SK-N-SH (cell line): ENCODE measurements at regions not wholly inside any gene's neighbourhood (a gene's known extent, or its start where the extent isn't known, plus 50 kb on each side); places are given as distances from the start of the nearest gene placed in this dataset.

Source experiments
- CTCF ChIA-PET: fragments of 300-600, 350-600 bp; formaldehyde crosslinking; extraction: SDS; loops from one replicate; lab custom pipeline; 2021; lab: Yijun Ruan, JAX
- POLR2A ChIA-PET: fragments of 350-600 bp; sonication (Branson Sonifier 250); formaldehyde crosslinking; extraction: SDS; loops from one replicate; lab custom pipeline; 2020; ENCODE audit warnings: antibody characterized with exemption, inconsistent platforms; lab: Yijun Ruan, JAX
- DNase-seq: peaks from one replicate; pipeline ENCODE4 v3.0.0; 2012
- H2AFZ ChIP-seq: fragments of 200-600 bp; sonication (generic); 2 replicates; pipeline ENCODE4 v1.8.1; 2016; ENCODE audit warnings: antibody characterized with exemption, mild to moderate bottlenecking, low read depth
- H3F3A ChIP-seq: fragments of 200-600 bp; sonication (generic); replicated peaks from 2 replicates; pipeline ENCODE3; 2016; ENCODE audit warnings: antibody characterized with exemption, mild to moderate bottlenecking; ENCODE audit not compliant: insufficient read depth
- H3K27ac ChIP-seq, 2 experiments: fragments of 200-500 bp in 1 of 2; fragments of 200-600 bp in 1 of 2; sonication (Bioruptor generic) in 1 of 2; sonication (generic), shearing (Covaris generic) in 1 of 2; 2 replicates each; pipeline versions ENCODE4 v1.5.1 to v1.6.1; 2014 to 2016; ENCODE audit warnings: low read depth in 2 of 2, inconsistent platforms in 1 of 2, low read length in 1 of 2, mild to moderate bottlenecking in 1 of 2, mixed read lengths in 1 of 2
- H3K27me3 ChIP-seq: fragments of 200-600 bp; sonication (generic), shearing (Covaris generic); 2 replicates; pipeline ENCODE4 v1.6.1; 2016; ENCODE audit warnings: mixed run types; ENCODE audit not compliant: insufficient read depth
- H3K36me3 ChIP-seq, 2 experiments: fragments of 200-500 bp in 1 of 2; fragments of 200-600 bp in 1 of 2; sonication (Bioruptor generic) in 1 of 2; sonication (generic) in 1 of 2; replicated peaks in 1 of 2; 2 replicates each; pipeline versions ENCODE3 to v1.5.1; 2014 to 2016; ENCODE audit warnings: low read length in 1 of 2, mild to moderate bottlenecking in 1 of 2; ENCODE audit not compliant: insufficient read depth in 2 of 2, control insufficient read depth in 1 of 2
- H3K4me1 ChIP-seq, 2 experiments: fragments of 200-500 bp in 1 of 2; fragments of 200-600 bp in 1 of 2; sonication (Bioruptor generic) in 1 of 2; sonication (generic), shearing (Covaris generic) in 1 of 2; 2 replicates each; pipeline versions ENCODE4 v1.5.1 to v1.6.1; 2014 to 2016; ENCODE audit warnings: low read depth in 1 of 2, low read length in 1 of 2, mixed run types in 1 of 2; ENCODE audit not compliant: insufficient read depth in 2 of 2, control insufficient read depth in 1 of 2
- H3K4me2 ChIP-seq: fragments of 200-600 bp; sonication (generic), shearing (Covaris generic); 2 replicates; pipeline ENCODE4 v1.6.1; 2017; ENCODE audit warnings: mixed run types
- H3K4me3 ChIP-seq, 2 experiments: fragments of 200-500 bp in 1 of 2; fragments of 200-600 bp in 1 of 2; sonication (Bioruptor generic) in 1 of 2; sonication (generic), shearing (Covaris generic) in 1 of 2; 2 replicates each; pipeline versions ENCODE4 v1.5.1 to v1.8.1; 2014 to 2016; ENCODE audit warnings: low read depth in 2 of 2, inconsistent platforms in 1 of 2, low read length in 1 of 2, mild to moderate bottlenecking in 1 of 2, mixed read lengths in 1 of 2, moderate library complexity in 1 of 2
- H3K79me2 ChIP-seq: fragments of 200-600 bp; sonication (generic); 2 replicates; pipeline ENCODE4 v1.8.1; 2017; ENCODE audit warnings: mild to moderate bottlenecking; ENCODE audit not compliant: insufficient read depth
- H3K9ac ChIP-seq: fragments of 200-600 bp; sonication (generic); 2 replicates; pipeline ENCODE4 v1.6.1; 2017; ENCODE audit warnings: mixed run types
- H3K9me2 ChIP-seq: fragments of 200-600 bp; sonication (generic); 2 replicates; pipeline ENCODE4 v1.6.1; 2017; ENCODE audit warnings: mixed run types
- H3K9me3 ChIP-seq: fragments of 200-600 bp; sonication (generic); 2 replicates; pipeline ENCODE4 v1.6.1; 2017; ENCODE audit warnings: mixed run types, mild to moderate bottlenecking, moderate library complexity
- H4K20me1 ChIP-seq: fragments of 200-600 bp; sonication (generic); 2 replicates; pipeline ENCODE4 v1.6.1; 2017; ENCODE audit warnings: mild to moderate bottlenecking, mixed run types; ENCODE audit not compliant: insufficient read depth
- ELF1 ChIP-seq: IDR thresholded peaks from 2 replicates; pipeline ENCODE4 v1.4.0; 2012
- EP300 ChIP-seq, 2 experiments: IDR thresholded peaks; 2 replicates each; pipeline versions ENCODE4 v1.4.0 to v1.6.1; 2012; ENCODE audit warnings: borderline replicate concordance in 1 of 2, low read depth in 1 of 2, low read length in 1 of 2
- FOSL2 ChIP-seq: IDR thresholded peaks from 2 replicates; pipeline ENCODE4 v1.4.0; 2012; ENCODE audit warnings: low read depth, mild to moderate bottlenecking, moderate library complexity, borderline replicate concordance
- FOXJ3 ChIP-seq: sonication (generic); formaldehyde crosslinking; IDR thresholded peaks from 2 replicates; pipeline ENCODE4 v1.5.1; 2020; ENCODE audit warnings: mild to moderate bottlenecking, missing genetic modification reagents
- FOXM1 ChIP-seq: IDR thresholded peaks from 2 replicates; pipeline ENCODE4 v1.4.0; 2012; ENCODE audit warnings: low read depth, mild to moderate bottlenecking
- GATA2 ChIP-seq: sonication (generic); formaldehyde crosslinking; IDR thresholded peaks from 2 replicates; pipeline ENCODE4 v1.5.0; 2020; ENCODE audit warnings: mild to moderate bottlenecking, missing genetic modification reagents
- JUND ChIP-seq: IDR thresholded peaks from 2 replicates; pipeline ENCODE4 v1.4.0; 2012
- RAD21 ChIP-seq: IDR thresholded peaks from 2 replicates; pipeline ENCODE4 v1.6.1; 2012; ENCODE audit warnings: mild to moderate bottlenecking, low read length
- RFX5 ChIP-seq: IDR thresholded peaks from 2 replicates; pipeline ENCODE4 v1.6.1; 2012; ENCODE audit warnings: mild to moderate bottlenecking, improper control_type of control experiment, low read length
- SMC3 ChIP-seq: IDR thresholded peaks from 2 replicates; pipeline ENCODE4 v1.6.1; 2012; ENCODE audit warnings: low read depth, low read length, improper control_type of control experiment
- TAF1 ChIP-seq: IDR thresholded peaks from 2 replicates; pipeline ENCODE4 v1.6.1; 2012; ENCODE audit warnings: low read depth, mild to moderate bottlenecking, low read length, moderate library complexity, borderline replicate concordance
- WGBS: methylation state at CpG from one replicate; pipeline ENCODE4 v1.1.6; 2017; ENCODE audit warnings: low lambda C conversion rate; 5-methylcytosine and 5-hydroxymethylcytosine counted together
- TF ChIP-seq, protein P1 (sequence below): IDR thresholded peaks from 2 replicates; pipeline ENCODE4 v1.6.1; 2012; ENCODE audit warnings: mild to moderate bottlenecking, low read depth, low read length, moderate library complexity
- TF ChIP-seq, protein P2 (sequence below): IDR thresholded peaks from 2 replicates; pipeline ENCODE4 v1.4.0; 2012; ENCODE audit warnings: low read depth, borderline replicate concordance
- TF ChIP-seq, protein P3 (sequence below): fragments of 150-350 bp; IDR thresholded peaks from 2 replicates; pipeline ENCODE4 v1.6.1; 2017; ENCODE audit warnings: antibody characterized with exemption, low read length, low read depth, borderline replicate concordance

DNA sequence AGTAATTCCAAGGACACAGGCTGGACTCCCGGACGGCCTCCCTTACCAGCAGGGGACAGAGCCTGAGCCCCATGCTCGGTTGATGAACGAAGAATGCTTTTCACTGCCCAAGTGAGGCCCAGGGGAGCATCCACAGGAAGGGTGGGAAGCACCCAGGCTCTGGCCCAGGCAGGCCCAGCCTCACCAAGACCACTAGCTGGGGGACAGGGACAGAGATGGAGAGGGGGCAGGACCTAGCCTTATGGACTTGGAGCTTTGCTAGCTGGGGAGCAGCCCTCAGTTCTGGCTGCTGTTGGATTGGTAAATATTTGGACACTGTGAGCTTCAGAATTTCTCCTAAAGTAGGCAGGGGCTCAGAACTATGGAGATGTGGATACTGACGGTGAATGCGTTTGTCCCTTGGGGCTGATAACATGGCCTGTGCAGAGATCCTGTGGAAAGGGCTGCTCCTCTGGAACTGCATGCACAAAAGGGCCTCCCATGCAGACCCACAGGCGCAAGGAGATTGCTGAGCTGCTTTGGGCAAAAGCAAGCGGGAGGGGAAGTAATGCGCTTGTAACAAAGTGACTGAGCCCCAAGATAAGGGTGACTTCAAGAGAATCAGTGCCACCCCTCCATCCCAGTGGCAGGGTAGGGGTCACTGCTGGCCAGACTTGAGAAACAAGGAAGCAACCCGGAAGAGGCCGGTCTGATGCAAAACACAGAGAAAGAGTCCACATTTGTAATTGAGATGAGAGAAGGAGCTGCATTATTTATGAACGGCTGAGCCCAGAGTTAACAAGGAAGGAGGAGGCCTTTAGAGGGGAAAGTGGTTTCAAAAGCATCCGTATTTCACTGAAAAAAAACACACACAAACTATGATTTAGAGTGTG, 70.1 kb upstream of the MEF2A start:
- no peaks in the 10 kb centered on the region for H3K79me2 ChIP-seq
- ChIA-PET POLR2A (no interaction called here), CTCF (no interaction called here)
- no peaks in the 10 kb centered on the region for H3F3A ChIP-seq
- no peak overlapping the region for H3K4me2 ChIP-seq
- H2AFZ ChIP-seq = no peak overlapping the region
- no peaks in the 10 kb centered on the region for H3K4me1 ChIP-seq
- H3K9me3 ChIP-seq = no peaks in the 10 kb centered on the region
- DNase-seq = no peak
- no peaks in the 10 kb centered on the region for H3K36me3 ChIP-seq
- no peaks in the 10 kb centered on the region for H3K9me2 ChIP-seq
- no peaks in the 10 kb centered on the region for H3K27me3 ChIP-seq
- WGBS = 88% methylated on average over 10 of the region's 13 CpGs
- no peaks in the 10 kb centered on the region for H4K20me1 ChIP-seq
- no peak for TF ChIP-seq RFX5
- no peak for TF ChIP-seq JUND
- TF ChIP-seq, protein P1, sequence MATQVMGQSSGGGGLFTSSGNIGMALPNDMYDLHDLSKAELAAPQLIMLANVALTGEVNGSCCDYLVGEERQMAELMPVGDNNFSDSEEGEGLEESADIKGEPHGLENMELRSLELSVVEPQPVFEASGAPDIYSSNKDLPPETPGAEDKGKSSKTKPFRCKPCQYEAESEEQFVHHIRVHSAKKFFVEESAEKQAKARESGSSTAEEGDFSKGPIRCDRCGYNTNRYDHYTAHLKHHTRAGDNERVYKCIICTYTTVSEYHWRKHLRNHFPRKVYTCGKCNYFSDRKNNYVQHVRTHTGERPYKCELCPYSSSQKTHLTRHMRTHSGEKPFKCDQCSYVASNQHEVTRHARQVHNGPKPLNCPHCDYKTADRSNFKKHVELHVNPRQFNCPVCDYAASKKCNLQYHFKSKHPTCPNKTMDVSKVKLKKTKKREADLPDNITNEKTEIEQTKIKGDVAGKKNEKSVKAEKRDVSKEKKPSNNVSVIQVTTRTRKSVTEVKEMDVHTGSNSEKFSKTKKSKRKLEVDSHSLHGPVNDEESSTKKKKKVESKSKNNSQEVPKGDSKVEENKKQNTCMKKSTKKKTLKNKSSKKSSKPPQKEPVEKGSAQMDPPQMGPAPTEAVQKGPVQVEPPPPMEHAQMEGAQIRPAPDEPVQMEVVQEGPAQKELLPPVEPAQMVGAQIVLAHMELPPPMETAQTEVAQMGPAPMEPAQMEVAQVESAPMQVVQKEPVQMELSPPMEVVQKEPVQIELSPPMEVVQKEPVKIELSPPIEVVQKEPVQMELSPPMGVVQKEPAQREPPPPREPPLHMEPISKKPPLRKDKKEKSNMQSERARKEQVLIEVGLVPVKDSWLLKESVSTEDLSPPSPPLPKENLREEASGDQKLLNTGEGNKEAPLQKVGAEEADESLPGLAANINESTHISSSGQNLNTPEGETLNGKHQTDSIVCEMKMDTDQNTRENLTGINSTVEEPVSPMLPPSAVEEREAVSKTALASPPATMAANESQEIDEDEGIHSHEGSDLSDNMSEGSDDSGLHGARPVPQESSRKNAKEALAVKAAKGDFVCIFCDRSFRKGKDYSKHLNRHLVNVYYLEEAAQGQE = no peak
- TF ChIP-seq, protein P2, sequence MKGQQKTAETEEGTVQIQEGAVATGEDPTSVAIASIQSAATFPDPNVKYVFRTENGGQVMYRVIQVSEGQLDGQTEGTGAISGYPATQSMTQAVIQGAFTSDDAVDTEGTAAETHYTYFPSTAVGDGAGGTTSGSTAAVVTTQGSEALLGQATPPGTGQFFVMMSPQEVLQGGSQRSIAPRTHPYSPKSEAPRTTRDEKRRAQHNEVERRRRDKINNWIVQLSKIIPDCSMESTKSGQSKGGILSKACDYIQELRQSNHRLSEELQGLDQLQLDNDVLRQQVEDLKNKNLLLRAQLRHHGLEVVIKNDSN = no peak
- TF ChIP-seq SMC3 = no peak
- no peak overlapping the region for H3K9ac ChIP-seq
- H3K27ac ChIP-seq = no peak overlapping the region
- H3K4me3 ChIP-seq = no peak overlapping the region

GRCh38 chr15:99496302-99496629, 69.5 kb upstream of the MEF2A start:
- ChIA-PET POLR2A (no interaction called here), CTCF (no interaction called here)
- Histone ChIP-seq H4K20me1 (no peaks in the 10 kb centered on the region), H3K27ac (no peak overlapping the region), H3K9me2 (no peaks in the 10 kb centered on the region), H3K36me3 (no peaks in the 10 kb centered on the region), H3F3A (no peaks in the 10 kb centered on the region), H3K9me3 (no peaks in the 10 kb centered on the region), H3K79me2 (no peaks in the 10 kb centered on the region), H3K4me3 (no peak overlapping the region), H3K9ac (no peak overlapping the region), H3K4me1 (no peaks in the 10 kb centered on the region), H2AFZ (no peak overlapping the region), H3K4me2 (no peak overlapping the region), H3K27me3 (no peaks in the 10 kb centered on the region)
- WGBS = 94% methylated on average over 7 of the region's 9 CpGs
- TF ChIP-seq FOXJ3 = no peak
- no peak for TF ChIP-seq FOXM1
- TF ChIP-seq, protein P3, sequence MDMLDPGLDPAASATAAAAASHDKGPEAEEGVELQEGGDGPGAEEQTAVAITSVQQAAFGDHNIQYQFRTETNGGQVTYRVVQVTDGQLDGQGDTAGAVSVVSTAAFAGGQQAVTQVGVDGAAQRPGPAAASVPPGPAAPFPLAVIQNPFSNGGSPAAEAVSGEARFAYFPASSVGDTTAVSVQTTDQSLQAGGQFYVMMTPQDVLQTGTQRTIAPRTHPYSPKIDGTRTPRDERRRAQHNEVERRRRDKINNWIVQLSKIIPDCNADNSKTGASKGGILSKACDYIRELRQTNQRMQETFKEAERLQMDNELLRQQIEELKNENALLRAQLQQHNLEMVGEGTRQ = no peak
- TF ChIP-seq EP300 (IDR thresholded peaks at IDR 0.05; ENCODE audit: borderline replicate concordance in 1 of 2, low read depth in 1 of 2, low read length in 1 of 2) = no peak
- no peak for TF ChIP-seq SMC3
- no peak for TF ChIP-seq ELF1
- no peak for TF ChIP-seq RAD21
- no peak for TF ChIP-seq TAF1
- no peak for TF ChIP-seq FOSL2
- TF ChIP-seq, protein P1 = no peak
- TF ChIP-seq GATA2 = no peak
- no peak for DNase-seq
